Fibroblast of skin of abdomen (primary cell): ENCODE measurements at regions not wholly inside any gene's neighbourhood (a gene's known extent, or its start where the extent isn't known, plus 50 kb on each side); places are given as distances from the start of the nearest gene placed in this dataset.
"Not testable (repeated sequence)": the region's sequence is repeated elsewhere in the genome, so short reads cannot be mapped to it uniquely, and the experiment has no call there.

ENCODE experiments used
- DNase-seq: peaks from one replicate; pipeline ENCODE4 v3.0.0-alpha.2; 2013

DNA sequence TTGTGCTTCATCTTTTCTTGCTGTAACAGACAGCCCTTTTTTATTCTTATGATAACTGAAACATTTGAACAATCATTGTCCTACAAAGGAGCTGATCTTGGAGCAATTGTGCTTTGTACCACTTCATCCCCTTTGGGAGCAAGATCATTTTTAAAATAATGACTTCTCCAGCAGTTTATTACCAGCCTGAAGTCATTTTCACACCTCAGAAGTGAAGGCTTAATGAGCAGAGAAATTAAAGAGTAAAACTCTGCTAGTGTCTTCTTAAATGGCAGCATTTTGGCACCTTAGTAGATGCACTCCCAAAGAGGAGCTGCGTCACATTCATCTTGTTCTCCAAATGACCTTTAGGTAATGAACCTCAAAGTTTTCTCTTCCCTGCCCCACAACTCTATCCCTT, 439.6 kb upstream of the CAMK1G start:
- DNase-seq: no peak

- peak; percentile 58 for DNase-seq
Measured at GRCh38 chr1:209150114-209150513, 433.4 kb upstream of the CAMK1G start.

DNA sequence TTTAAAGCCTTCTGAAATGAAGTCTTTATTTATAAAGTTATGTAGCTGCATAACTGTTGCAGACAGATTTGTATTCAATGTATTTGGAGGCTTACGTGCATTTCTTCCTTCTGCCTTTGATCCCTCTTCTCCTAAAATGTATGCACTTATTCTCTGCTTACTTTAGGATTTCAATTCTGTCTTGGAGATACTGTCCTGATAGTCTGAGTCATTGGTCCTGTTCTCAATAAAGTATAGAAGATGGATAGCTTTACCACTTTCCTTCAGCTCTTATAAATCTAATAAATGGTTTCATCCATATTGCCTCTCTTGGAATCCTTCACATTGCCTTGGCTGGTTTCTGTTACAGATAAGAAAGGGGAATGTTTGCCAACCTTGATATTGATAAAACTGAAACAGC, 430.1 kb upstream of the CAMK1G start:
- no peak for DNase-seq

DNA sequence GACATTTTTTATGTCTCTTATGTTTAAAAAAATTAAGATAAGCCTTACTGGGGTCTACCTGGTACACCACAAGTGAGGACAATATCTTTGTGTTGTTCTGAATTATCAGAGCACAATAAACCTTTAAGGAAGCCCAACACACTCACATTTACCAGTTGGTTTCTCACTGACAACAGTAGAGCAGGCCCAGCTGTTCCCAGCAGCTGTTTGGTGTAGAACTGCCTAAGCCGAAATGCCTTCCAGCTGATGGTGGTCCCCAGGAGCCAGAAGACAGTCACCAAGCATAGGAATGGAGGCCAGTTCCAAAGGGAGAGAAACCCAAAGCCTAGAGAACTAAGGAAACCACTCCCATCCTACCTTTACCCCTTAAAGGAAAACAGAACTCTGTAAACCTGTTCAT, 428.6 kb upstream of the CAMK1G start:
- DNase-seq: no peak

- no peak for DNase-seq
Measured at GRCh38 chr1:209155546-209155945, 428.0 kb upstream of the CAMK1G start.

GRCh38 chr1:209156991-209157390, 426.5 kb upstream of the CAMK1G start:
- no peak for DNase-seq

GRCh38 chr1:209157546-209158249, 425.8 kb upstream of the CAMK1G start:
- DNase-seq: no peak

- DNase-seq: no peak
Measured at GRCh38 chr1:209158851-209159250, 424.7 kb upstream of the CAMK1G start.

- no peak for DNase-seq
Measured at GRCh38 chr1:209160230-209160629, 423.3 kb upstream of the CAMK1G start.

GRCh38 chr1:209162651-209163050, 420.9 kb upstream of the CAMK1G start:
- DNase-seq: no peak

DNA sequence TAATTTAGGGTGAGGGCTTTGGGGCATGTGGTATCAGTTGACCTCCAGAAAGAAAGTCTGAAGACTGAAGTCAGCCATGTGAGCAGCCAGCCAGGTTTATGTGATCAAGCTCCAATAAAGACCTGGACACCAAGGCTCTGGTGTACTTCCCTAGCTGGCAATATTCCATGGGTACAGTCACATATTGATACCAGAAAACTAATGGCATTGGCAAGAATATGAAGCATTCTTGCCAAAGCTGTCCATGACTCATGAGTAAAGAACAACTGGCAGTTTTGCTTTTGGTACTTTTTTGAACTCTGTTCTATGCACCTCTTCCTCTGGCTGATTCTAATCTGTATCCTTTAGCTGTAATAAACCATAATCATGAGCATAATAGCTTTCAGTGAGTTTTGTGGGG, 415.3 kb upstream of the CAMK1G start:
- DNase-seq: peak; percentile 6

GRCh38 chr1:209171151-209171550, 412.4 kb upstream of the CAMK1G start:
- no peak for DNase-seq

DNA sequence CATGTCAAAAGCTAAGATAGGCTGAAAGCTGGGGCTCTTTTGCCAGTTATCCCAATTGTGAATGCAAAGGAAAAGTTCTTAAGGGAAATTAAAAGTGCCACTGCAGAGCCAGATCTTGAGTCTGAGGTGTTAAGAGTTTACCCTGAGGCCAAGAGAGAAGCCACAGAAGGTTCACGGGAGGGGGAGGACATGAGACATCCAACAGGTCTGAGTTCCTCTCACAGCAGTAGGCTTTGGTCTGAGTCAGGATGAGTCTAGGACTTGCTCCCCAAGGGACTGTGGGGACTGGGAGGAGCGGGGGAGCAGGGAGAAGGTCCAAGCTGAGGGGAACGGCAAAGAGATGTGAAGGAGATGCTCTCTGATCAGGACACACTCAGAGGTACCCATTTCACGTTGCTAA, 411.2 kb upstream of the CAMK1G start:
- no peak for DNase-seq

DNA sequence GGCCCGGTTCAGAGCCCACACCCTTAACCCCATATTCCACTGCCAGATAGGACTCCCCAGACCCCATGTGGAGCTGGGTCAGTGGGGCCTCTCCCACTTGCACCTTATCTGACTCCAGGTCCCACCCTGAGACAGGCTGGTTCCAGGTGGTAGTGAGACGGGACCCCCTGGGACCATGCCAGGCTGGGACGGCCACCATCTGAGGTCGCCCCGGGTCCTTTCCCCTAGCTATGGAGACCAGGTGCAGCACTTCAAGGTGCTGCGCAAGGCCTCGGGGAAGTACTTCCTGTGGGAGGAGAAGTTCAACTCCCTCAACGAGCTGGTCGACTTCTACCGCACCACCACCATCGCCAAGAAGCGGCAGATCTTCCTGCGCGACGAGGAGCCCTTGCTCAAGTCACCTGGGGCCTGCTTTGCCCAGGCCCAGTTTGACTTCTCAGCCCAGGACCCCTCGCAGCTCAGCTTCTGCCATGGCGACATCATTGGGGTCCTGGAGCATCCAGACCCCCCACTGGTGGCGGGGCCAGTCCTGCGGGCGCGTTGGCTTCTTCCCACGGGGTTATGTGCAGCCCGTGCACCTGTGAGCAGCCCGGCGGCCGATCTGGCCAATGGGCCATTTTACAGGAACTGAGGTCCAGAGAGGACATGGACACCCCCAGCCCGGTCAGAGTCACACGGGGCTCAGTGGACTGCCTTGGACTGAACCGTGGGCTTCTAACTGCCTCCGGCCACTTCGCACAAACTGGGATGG, 410.5 kb upstream of the CAMK1G start:
- not testable (repeated sequence) for DNase-seq

- DNase-seq: not testable (repeated sequence)
Measured at GRCh38 chr1:209173796-209174195, 409.7 kb upstream of the CAMK1G start.

- no peak for DNase-seq
Measured at GRCh38 chr1:209176866-209177430, 406.6 kb upstream of the CAMK1G start.

- DNase-seq: no peak
Measured at GRCh38 chr1:209183195-209183594, 400.3 kb upstream of the CAMK1G start.

GRCh38 chr1:209187589-209187988, 395.9 kb upstream of the CAMK1G start:
- DNase-seq: no peak

GRCh38 chr1:209190591-209191261, 392.8 kb upstream of the CAMK1G start:
- peak; percentile 52 for DNase-seq

GRCh38 chr1:209191262-209191634, 392.3 kb upstream of the CAMK1G start:
- DNase-seq: no peak

GRCh38 chr1:209196140-209196539, 387.4 kb upstream of the CAMK1G start:
- no peak for DNase-seq

DNA sequence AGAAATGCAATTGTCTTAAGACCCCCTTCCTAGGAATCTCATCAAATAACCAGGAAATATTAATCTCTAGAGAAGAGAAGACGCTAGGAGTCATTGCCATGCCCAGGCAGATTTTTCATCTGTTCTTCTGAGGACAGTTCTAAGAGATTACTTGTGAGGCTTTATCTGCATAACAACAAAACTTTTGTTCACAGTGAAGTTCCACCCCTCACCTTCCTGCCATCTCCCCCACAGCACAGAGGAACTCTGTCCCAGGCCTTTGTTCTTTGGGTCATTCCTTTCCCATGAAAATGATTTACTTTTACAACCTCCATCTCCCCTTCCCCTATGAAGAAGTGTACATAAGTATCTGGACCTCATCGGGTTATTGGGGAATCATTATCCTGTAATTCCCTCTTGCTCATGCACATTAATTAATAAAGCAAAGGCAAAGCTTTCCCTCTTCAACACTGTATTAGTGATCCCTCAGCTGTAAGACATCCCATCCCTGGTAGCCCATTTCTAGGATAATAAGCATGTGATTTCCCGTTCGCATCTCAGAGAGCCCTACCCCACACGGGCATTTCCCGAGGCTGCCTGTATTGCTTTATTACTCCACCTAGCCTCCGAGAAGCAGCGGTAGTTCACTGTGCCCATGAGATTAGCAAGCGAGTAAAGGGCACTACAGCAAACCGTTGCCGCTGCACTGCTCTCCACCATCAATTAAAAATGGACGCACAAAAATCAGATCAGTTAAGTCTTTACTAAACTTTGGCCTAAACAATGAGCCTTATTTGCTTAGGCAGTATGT, 384.4 kb upstream of the CAMK1G start:
- DNase-seq: no peak

GRCh38 chr1:209199822-209200221, 383.7 kb upstream of the CAMK1G start:
- DNase-seq: no peak
